ENCODE measurements at regions not wholly inside any gene's neighbourhood (a gene's known extent, or its start where the extent isn't known, plus 50 kb on each side); places are given as distances from the start of the nearest gene placed in this dataset.

DNA sequence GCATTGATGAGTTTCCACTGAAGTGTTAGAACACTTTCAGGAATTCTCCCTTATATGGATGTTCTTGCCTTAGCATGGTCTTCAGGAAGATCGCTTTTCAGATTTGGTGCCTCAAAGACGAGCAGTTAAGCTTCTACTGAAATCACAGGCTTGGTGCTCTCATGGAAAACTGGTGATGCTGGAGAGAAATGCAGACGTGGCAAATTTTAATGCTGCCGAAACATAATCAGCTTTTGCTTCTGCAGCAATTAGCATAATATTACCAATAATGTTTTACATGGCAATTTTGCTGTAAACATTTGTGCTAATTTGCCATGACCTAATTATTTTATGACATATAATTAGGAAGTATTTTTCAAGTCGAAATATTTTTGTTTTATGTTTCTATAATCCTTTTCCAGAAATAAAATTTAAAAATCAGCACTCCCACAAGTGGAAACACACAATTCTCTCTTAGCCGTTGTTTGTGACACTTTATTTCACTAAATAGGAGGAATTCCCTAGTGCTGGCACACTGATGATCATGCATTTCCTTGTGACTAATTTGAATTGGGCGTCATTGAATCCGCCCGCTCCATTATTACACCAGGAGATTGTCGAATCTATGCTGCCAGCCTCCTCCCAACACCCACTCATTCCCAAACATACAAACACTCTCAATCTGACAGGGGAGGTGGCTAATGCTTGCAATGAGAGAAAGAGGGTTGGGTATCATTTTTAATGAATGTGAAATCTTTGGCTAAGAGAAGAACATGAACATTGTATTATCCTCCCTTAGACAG, 506.8 kb upstream of the PPP2R3A start:
- no peak overlapping the region for H3K4me3 ChIP-seq (ENCODE audit: low read length)
- TF ChIP-seq, protein P1, sequence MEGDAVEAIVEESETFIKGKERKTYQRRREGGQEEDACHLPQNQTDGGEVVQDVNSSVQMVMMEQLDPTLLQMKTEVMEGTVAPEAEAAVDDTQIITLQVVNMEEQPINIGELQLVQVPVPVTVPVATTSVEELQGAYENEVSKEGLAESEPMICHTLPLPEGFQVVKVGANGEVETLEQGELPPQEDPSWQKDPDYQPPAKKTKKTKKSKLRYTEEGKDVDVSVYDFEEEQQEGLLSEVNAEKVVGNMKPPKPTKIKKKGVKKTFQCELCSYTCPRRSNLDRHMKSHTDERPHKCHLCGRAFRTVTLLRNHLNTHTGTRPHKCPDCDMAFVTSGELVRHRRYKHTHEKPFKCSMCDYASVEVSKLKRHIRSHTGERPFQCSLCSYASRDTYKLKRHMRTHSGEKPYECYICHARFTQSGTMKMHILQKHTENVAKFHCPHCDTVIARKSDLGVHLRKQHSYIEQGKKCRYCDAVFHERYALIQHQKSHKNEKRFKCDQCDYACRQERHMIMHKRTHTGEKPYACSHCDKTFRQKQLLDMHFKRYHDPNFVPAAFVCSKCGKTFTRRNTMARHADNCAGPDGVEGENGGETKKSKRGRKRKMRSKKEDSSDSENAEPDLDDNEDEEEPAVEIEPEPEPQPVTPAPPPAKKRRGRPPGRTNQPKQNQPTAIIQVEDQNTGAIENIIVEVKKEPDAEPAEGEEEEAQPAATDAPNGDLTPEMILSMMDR (conservative IDR thresholded peaks at IDR 0.05; ENCODE audit: low read depth, low read length) = no peak

DNA sequence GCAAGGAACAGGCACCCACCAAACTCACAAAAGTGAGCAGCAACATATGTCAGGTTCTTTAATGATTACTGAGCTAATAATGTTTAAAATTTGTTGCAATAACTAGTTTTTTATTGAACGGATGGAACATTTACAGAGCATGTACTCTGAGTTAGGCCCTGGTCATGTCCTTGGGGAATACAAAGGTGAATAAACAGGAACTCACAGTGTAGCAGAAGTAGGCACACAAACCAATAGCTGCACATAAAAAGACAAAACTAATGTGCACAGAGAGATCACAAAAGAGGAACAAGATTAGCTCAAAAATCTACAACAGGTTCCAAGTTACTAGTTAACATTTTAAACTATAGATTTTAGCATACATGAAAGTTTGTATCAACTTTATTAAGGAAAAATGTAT, 505.3 kb upstream of the PPP2R3A start:
- DNase-seq (ENCODE audit: low read depth) = no peak
- TF ChIP-seq, protein P1 (conservative IDR thresholded peaks at IDR 0.05; ENCODE audit: low read depth, low read length) = no peak
- H3K4me3 ChIP-seq (ENCODE audit: low read length) = no peak overlapping the region

More for the DNA sequence above, 506.8 kb upstream of the PPP2R3A start:
- DNase-seq (ENCODE audit: low read depth) = no peak

DNA sequence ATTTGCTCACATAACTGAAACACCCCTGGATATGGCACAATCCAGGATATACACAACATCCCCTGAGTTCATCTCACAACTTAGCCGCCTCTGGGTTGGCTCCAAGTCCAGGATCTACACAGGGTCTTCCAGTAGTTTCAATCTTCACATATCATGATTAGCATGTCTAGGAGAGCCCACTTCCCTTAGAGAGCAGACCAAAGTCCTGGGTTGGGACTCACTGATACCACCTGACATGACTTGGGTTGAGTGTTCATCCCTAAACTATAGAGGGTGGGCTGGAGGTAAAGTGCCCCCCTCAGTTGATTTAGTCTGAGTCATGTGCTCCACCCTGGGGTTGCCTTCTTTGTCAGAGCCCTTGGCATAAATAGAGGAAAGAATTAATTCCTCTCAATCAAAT, 493.6 kb upstream of the PPP2R3A start:
- DNase-seq (ENCODE audit: low read depth) = no peak
- H3K4me3 ChIP-seq (ENCODE audit: low read length) = no peak overlapping the region
- TF ChIP-seq, protein P1 (conservative IDR thresholded peaks at IDR 0.05; ENCODE audit: low read depth, low read length) = no peak

DNA sequence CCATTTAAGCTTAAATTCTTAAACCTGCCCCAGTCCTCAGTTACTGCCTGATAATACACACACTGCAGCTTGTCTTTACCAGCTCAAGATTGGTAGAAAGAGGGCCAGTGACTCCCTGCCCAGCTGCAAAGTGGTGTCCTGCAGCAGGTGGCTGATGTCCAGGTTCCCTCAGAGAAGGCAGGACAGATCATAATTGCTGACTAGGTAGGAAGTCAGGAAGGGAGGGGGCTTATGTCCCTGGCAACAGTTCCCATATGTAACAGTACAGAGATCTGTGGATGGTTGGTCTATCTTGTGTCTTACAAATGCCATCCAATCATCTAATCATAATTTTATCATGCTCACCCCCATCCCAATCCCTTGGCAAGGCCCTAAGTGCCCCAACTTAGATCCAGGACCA, 492.1 kb upstream of the PPP2R3A start:
- no peak overlapping the region for H3K4me3 ChIP-seq (ENCODE audit: low read length)
- TF ChIP-seq, protein P1 (conservative IDR thresholded peaks at IDR 0.05; ENCODE audit: low read depth, low read length) = no peak
- no peak for DNase-seq (ENCODE audit: low read depth)

DNA sequence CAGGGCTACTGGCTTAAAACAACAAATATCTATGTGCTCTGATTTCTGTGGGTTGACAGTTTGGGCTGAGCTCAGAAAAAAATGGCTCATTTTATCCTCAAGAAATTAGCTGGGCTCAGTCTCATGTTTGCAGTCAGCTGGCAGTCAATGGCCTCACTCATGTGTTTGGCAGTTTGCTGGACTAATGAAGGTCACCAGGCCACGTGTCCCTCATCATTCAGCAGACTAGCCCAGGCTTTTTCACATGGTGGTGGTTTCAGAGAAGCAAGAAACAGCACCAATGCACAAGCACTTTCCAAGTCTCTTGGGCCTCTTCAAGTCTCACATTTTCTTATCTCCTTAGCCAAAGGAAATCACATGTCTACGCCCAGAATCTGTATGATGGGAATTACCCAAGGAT, 478.3 kb upstream of the PPP2R3A start:
- TF ChIP-seq, protein P1 (conservative IDR thresholded peaks at IDR 0.05; ENCODE audit: low read depth, low read length) = no peak

DNA sequence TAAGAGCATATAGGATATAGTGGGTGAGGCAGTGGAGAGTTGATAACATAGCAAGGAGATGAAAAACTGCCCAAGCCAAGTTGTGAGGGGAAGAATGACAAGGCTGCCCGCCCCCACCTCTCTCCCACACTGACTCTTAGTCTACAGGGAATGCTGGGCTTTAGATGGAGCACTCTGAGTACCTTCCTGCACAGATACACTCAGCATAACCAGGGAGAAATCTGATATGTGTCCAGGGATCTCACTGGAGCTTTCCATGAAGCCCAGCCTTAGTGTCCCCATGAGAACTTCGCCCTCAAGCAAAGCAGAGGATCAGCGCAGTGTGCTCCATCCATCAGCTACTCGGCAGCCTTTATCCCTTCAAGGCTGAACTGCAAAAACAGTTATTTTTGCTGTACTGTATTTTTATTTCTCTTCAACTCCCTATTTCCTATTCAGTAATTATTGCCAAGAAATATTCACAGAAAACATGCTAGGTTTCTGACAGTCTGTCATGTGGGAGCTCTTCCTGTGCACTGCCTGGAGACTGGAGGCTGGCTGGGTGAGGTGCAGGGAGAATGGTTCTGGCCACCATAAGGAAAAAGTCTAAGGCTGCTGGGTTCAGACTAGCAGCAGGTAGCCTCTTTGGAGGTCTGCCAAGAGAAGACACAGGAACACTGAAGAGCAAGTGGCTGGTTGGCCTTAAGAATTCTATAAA, 475.2 kb upstream of the PPP2R3A start:
- TF ChIP-seq, protein P1 (conservative IDR thresholded peaks at IDR 0.05; ENCODE audit: low read depth, low read length) = no peak
- no peak overlapping the region for H3K4me3 ChIP-seq (ENCODE audit: low read length)
- no peak for DNase-seq (ENCODE audit: low read depth)

More for the DNA sequence above, 478.3 kb upstream of the PPP2R3A start:
- no peak overlapping the region for H3K4me3 ChIP-seq (ENCODE audit: low read length)
- no peak for DNase-seq (ENCODE audit: low read depth)

All from retinal pigment epithelial cell (primary cell).